HG03066 (cell line): ENCODE measurements at regions not wholly inside any gene's neighbourhood (a gene's known extent, or its start where the extent isn't known, plus 50 kb on each side); places are given as distances from the start of the nearest gene placed in this dataset.
"Not testable (repeated sequence)": the region's sequence is repeated elsewhere in the genome, so short reads cannot be mapped to it uniquely, and the experiment has no call there.

ENCODE experiments used
- ATAC-seq: cut with Tn5 transposase; IDR thresholded peaks from one replicate; pipeline ENCODE4 v1.9.1; 2021; ENCODE audit warnings: low read depth; ENCODE audit not compliant: unreplicated experiment

DNA sequence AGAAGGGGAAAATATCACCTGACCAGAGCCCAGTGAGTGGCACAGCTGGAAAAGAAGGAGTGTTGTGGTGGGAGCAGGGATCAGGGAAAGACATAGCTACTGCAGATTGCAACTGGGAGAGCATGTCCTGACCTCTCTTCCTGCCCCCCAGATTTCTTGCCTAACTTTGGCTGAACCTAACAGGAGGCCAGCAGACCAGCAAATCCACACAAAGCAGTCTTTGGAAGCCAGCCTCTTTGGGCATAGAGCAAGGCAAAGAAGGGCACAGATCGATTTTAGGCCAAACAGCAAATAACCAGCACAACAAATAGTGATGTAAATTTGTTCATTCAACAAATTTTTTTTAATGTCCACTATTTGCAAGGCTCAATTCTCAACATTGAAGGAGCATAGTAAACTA is 433.2 kb upstream of the GHITM start:
- no peak for ATAC-seq

GRCh38 chr10:83706952-83707582 is 432.2 kb upstream of the GHITM start:
- no peak for ATAC-seq

DNA sequence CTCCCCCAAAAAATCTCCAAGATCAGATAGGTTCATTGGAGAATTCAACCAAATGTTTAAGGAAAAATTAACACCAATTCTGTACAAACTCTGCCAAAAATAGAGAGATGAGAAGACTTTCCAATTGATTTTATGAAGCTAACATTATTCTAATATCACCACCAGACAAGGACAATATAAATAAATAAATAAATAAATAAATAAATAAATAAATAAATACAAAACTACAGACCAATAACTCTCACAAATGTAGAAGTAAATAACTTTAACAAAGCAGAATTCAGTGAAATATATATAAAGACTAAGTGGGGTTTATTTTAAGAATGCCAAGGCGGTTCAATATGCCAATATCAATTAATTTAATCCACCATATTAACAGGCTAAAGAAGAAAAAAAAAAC is 425.9 kb upstream of the GHITM start:
- ATAC-seq = no peak

GRCh38 chr10:83723080-83723479 is 416.2 kb upstream of the GHITM start:
- ATAC-seq = no peak

DNA sequence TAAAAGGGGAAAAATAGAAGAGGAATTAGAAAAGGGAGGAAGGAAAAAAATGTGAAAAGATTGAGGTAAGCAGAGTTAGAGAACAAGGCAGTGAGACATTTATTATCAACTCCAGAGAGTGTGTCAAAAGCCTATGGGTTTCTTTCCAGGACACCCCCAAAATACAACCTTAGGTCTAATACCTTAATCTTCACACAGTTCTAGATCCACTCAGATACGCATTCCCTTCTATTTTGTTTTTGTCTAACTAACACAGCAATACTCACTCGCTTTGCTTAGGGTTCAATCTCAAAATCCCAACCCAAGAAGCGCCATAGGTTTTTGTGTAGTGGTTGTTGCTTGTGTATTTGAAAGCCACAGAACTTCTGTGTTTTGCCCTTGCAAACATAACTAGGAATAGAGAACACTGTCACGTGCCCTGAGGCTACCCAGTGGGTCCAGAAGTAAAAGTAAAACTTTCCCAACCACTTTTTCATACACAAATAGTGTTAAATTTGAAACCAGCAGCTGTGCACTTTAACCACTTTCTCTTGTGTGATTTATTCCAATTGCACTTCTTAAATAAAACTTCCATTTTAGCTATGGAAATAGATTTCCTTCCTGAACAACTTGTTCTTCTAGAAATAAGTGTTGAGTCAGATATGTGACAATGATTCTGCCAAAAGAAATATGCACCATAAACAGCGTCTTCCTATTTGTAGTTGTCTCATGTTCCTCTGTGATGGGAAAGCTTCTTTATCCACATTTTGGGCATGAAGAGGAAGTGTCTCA is 414.7 kb upstream of the GHITM start:
- peak; percentile 83 for ATAC-seq

GRCh38 chr10:83725567-83725966 is 413.7 kb upstream of the GHITM start:
- no peak for ATAC-seq

- no peak for ATAC-seq
Measured at GRCh38 chr10:83734278-83734677, 405.0 kb upstream of the GHITM start.

DNA sequence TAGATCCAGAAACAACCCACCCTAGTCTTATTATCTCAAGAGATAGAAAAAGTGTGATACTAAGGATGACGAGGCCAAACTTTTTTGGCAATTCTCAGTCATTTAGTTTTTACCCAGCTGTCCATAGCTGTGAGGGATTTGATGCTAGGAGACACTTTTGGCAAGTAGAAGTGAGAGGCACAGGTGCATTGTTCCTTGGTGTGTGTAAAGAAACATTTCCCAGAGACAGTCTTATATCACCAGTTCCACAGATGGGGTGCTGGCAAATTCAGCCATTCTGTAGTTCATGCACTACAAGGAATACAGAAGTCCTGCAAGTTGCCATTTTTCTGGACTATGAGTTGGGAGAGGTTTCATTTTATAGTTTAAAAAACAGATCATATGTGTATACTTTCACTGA is 403.3 kb upstream of the GHITM start:
- no peak for ATAC-seq

GRCh38 chr10:83750604-83751003 is 388.7 kb upstream of the GHITM start:
- no peak for ATAC-seq

GRCh38 chr10:83753490-83753889 is 385.8 kb upstream of the GHITM start:
- no peak for ATAC-seq

GRCh38 chr10:83754857-83755256 is 384.5 kb upstream of the GHITM start:
- no peak for ATAC-seq

- ATAC-seq = no peak
Measured at GRCh38 chr10:83760142-83760541, 379.2 kb upstream of the GHITM start.

- ATAC-seq = no peak
Measured at GRCh38 chr10:83764666-83765065, 374.6 kb upstream of the GHITM start.

DNA sequence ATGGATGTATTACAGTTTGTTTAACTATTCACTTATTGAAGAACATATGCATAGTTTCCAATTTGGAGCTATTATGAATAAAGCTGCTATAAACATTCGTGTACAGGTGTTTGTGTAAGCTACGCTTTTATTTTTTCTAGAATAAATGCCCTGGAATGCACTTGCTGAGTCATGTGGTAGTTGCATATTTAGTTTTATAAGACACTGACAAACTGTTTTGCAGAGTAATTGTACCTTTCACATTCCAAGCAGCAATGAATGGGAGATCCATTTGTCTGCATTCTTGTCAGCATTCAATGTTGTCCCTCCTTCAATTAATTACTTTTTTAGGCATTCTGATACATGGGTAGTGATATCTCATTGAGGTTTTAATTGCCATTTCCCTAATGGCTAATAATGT is 373.6 kb upstream of the GHITM start:
- ATAC-seq = no peak

- ATAC-seq = no peak
Measured at GRCh38 chr10:83769281-83769820, 370.0 kb upstream of the GHITM start.

GRCh38 chr10:83786701-83787100 is 352.6 kb upstream of the GHITM start:
- ATAC-seq = not testable (repeated sequence)

DNA sequence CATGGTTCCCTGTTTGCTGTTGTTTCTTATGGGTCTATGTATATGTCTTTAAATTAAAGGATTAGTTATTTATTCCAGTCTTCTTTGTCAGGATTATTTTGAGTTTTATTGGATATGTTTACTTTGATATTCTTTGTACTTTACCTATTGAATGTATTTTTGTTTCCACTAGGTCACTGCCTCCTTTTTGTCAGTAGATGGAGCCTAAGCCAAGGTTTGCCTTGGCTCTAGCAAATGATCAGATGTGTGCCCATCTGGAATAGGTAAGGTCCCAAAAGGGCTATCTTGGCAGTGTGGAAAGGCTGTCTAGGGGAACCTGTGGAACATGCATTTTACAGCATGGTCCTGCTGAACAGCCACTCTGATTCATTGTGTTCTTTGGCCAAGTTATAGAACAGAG is 337.3 kb upstream of the GHITM start:
- no peak for ATAC-seq

- no peak for ATAC-seq
Measured at GRCh38 chr10:83806717-83807116, 332.6 kb upstream of the GHITM start.

GRCh38 chr10:83809001-83809400 is 330.3 kb upstream of the GHITM start:
- no peak for ATAC-seq

- peak; percentile 91 for ATAC-seq
Measured at GRCh38 chr10:83816942-83817341, 322.4 kb upstream of the GHITM start.

- no peak for ATAC-seq
Measured at GRCh38 chr10:83817797-83818196, 321.5 kb upstream of the GHITM start.

GRCh38 chr10:83819609-83820008 is 319.7 kb upstream of the GHITM start:
- ATAC-seq = no peak
